HepG2 (cell line): ENCODE measurements at regions not wholly inside any gene's neighbourhood (a gene's known extent, or its start where the extent isn't known, plus 50 kb on each side); places are given as distances from the start of the nearest gene placed in this dataset.

Experiments
- ARNTL ChIP-seq: sonication (generic); formaldehyde crosslinking; IDR thresholded peaks from 2 replicates; pipeline ENCODE4 v1.4.0; 2020; ENCODE audit warnings: mild to moderate bottlenecking, missing genetic modification reagents
- ASH2L ChIP-seq: fragments of 300-600, 200-600 bp; sonication (generic); IDR thresholded peaks from 2 replicates; pipeline ENCODE4 v1.7.0; 2017; ENCODE audit warnings: low read depth, mild to moderate bottlenecking, moderate library complexity, mixed read lengths, low read length; ENCODE audit not compliant: insufficient read length
- EZH2 ChIP-seq: conservative IDR thresholded peaks from 2 replicates; pipeline ENCODE4 v1.6.1; 2012; ENCODE audit warnings: mild to moderate bottlenecking, low read depth, low read length, moderate library complexity
- PBX3 ChIP-seq: sonication (generic); formaldehyde crosslinking; IDR thresholded peaks from 2 replicates; pipeline ENCODE4 v1.8.1; 2023; ENCODE audit warnings: missing genetic modification reagents, inconsistent platforms, borderline replicate concordance
- TCF7 ChIP-seq: sonication (generic); IDR thresholded peaks from 2 replicates; pipeline ENCODE4 v1.6.1; 2016; ENCODE audit warnings: antibody characterized with exemption, low read depth
- ZNF713 ChIP-seq: sonication (generic); formaldehyde crosslinking; IDR thresholded peaks from 2 replicates; pipeline ENCODE4 v1.4.0; 2020; ENCODE audit warnings: mild to moderate bottlenecking, missing genetic modification reagents
- ZZZ3 ChIP-seq: sonication (generic); formaldehyde crosslinking; IDR thresholded peaks from 2 replicates; pipeline ENCODE4 v1.4.0; 2020; ENCODE audit warnings: missing genetic modification reagents, mild to moderate bottlenecking, borderline replicate concordance
- TF ChIP-seq, protein P1 (sequence below): sonication (generic); formaldehyde crosslinking; IDR thresholded peaks from 2 replicates; pipeline ENCODE4 v1.8.1; 2022; ENCODE audit warnings: low read depth, mild to moderate bottlenecking, missing genetic modification reagents
- TF ChIP-seq, protein P2 (sequence below): sonication (generic); formaldehyde crosslinking; IDR thresholded peaks from 2 replicates; pipeline ENCODE4 v1.4.0; 2020; ENCODE audit warnings: mild to moderate bottlenecking, missing genetic modification reagents
- TF ChIP-seq, protein P3 (sequence below): sonication (generic); formaldehyde crosslinking; IDR thresholded peaks from 2 replicates; pipeline ENCODE4 v1.5.0; 2020; ENCODE audit warnings: missing genetic modification reagents
- TF ChIP-seq, protein P4 (sequence below): IDR thresholded peaks from 2 replicates; pipeline ENCODE4 v1.6.1; 2012; ENCODE audit warnings: low read depth, low read length, improper control_type of control experiment

DNA sequence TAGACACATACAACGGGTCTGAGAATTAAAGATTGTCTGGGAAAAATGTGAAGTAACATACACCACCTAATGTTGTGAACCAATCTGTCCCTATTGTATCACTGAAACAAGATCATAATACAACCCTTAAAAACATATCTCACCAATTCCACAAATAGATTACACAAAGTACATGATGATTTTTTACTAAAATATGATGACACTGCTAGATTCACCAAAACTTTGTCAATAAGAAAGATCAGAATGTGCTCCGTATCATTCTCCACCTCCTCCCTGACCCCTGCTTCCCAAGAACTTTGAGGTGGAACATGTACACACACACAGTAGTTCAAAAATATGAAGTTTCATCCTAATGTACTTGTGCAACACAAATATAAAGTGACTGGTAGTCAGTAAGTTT, 862.0 kb downstream of the PCDH18 start:
- TF ChIP-seq TCF7 (no peak), ZZZ3 (CRISPR knock-in tag) (no peak), EZH2 (no peak), ARNTL (CRISPR knock-in tag) (no peak), PBX3 (CRISPR knock-in tag) (no peak), ASH2L (no peak), ZNF713 (no peak)
- TF ChIP-seq, protein P1, sequence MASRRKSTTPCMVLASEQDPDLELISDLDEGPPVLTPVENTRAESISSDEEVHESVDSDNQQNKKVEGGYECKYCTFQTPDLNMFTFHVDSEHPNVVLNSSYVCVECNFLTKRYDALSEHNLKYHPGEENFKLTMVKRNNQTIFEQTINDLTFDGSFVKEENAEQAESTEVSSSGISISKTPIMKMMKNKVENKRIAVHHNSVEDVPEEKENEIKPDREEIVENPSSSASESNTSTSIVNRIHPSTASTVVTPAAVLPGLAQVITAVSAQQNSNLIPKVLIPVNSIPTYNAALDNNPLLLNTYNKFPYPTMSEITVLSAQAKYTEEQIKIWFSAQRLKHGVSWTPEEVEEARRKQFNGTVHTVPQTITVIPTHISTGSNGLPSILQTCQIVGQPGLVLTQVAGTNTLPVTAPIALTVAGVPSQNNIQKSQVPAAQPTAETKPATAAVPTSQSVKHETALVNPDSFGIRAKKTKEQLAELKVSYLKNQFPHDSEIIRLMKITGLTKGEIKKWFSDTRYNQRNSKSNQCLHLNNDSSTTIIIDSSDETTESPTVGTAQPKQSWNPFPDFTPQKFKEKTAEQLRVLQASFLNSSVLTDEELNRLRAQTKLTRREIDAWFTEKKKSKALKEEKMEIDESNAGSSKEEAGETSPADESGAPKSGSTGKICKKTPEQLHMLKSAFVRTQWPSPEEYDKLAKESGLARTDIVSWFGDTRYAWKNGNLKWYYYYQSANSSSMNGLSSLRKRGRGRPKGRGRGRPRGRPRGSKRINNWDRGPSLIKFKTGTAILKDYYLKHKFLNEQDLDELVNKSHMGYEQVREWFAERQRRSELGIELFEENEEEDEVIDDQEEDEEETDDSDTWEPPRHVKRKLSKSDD (CRISPR knock-in tag) = no peak
- TF ChIP-seq, protein P2, sequence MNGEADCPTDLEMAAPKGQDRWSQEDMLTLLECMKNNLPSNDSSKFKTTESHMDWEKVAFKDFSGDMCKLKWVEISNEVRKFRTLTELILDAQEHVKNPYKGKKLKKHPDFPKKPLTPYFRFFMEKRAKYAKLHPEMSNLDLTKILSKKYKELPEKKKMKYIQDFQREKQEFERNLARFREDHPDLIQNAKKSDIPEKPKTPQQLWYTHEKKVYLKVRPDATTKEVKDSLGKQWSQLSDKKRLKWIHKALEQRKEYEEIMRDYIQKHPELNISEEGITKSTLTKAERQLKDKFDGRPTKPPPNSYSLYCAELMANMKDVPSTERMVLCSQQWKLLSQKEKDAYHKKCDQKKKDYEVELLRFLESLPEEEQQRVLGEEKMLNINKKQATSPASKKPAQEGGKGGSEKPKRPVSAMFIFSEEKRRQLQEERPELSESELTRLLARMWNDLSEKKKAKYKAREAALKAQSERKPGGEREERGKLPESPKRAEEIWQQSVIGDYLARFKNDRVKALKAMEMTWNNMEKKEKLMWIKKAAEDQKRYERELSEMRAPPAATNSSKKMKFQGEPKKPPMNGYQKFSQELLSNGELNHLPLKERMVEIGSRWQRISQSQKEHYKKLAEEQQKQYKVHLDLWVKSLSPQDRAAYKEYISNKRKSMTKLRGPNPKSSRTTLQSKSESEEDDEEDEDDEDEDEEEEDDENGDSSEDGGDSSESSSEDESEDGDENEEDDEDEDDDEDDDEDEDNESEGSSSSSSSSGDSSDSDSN (CRISPR knock-in tag) = no peak
- TF ChIP-seq, protein P3, sequence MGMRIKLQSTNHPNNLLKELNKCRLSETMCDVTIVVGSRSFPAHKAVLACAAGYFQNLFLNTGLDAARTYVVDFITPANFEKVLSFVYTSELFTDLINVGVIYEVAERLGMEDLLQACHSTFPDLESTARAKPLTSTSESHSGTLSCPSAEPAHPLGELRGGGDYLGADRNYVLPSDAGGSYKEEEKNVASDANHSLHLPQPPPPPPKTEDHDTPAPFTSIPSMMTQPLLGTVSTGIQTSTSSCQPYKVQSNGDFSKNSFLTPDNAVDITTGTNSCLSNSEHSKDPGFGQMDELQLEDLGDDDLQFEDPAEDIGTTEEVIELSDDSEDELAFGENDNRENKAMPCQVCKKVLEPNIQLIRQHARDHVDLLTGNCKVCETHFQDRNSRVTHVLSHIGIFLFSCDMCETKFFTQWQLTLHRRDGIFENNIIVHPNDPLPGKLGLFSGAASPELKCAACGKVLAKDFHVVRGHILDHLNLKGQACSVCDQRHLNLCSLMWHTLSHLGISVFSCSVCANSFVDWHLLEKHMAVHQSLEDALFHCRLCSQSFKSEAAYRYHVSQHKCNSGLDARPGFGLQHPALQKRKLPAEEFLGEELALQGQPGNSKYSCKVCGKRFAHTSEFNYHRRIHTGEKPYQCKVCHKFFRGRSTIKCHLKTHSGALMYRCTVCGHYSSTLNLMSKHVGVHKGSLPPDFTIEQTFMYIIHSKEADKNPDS (CRISPR knock-in tag) = no peak
- TF ChIP-seq, protein P4, sequence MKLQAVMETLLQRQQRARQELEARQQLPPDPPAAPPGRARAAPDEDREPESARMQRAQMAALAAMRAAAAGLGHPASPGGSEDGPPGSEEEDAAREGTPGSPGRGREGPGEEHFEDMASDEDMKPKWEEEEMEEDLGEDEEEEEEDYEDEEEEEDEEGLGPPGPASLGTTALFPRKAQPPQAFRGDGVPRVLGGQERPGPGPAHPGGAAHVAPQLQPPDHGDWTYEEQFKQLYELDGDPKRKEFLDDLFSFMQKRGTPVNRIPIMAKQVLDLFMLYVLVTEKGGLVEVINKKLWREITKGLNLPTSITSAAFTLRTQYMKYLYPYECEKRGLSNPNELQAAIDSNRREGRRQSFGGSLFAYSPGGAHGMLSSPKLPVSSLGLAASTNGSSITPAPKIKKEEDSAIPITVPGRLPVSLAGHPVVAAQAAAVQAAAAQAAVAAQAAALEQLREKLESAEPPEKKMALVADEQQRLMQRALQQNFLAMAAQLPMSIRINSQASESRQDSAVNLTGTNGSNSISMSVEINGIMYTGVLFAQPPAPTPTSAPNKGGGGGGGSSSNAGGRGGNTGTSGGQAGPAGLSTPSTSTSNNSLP = no peak
